ENCODE measurements at regions not wholly inside any gene's neighbourhood (a gene's known extent, or its start where the extent isn't known, plus 50 kb on each side); places are given as distances from the start of the nearest gene placed in this dataset.
A peak's percentile ranks its signal among the peaks of the same experiment; 100 is the strongest.

- peak; percentile 19 for DNase-seq (ENCODE audit: low read depth, low spot score)
Measured at GRCh38 chr5:100479079-100479688, 56.0 kb upstream of the FAM174A start.

GRCh38 chr5:100472091-100472490, 63.1 kb upstream of the FAM174A start:
- DNase-seq (ENCODE audit: low read depth, low spot score): no peak

GRCh38 chr5:100469767-100470166, 65.4 kb upstream of the FAM174A start:
- DNase-seq (ENCODE audit: low read depth, low spot score): no peak

GRCh38 chr5:100464418-100464817, 70.8 kb upstream of the FAM174A start:
- peak; percentile 88 for DNase-seq (ENCODE audit: low read depth, low spot score)

GRCh38 chr5:100456615-100457014, 78.6 kb upstream of the FAM174A start:
- no peak for DNase-seq (ENCODE audit: low read depth, low spot score)

- DNase-seq (ENCODE audit: low read depth, low spot score): no peak
Measured at GRCh38 chr5:100452126-100452525, 83.0 kb upstream of the FAM174A start.

- DNase-seq (ENCODE audit: low read depth, low spot score): peak; percentile 47
Measured at GRCh38 chr5:100448111-100448528, 87.1 kb upstream of the FAM174A start.

- DNase-seq (ENCODE audit: low read depth, low spot score): no peak
Measured at GRCh38 chr5:100446879-100447430, 88.2 kb upstream of the FAM174A start.

GRCh38 chr5:100444961-100445360, 90.2 kb upstream of the FAM174A start:
- peak; percentile 65 for DNase-seq (ENCODE audit: low read depth, low spot score)

- DNase-seq (ENCODE audit: low read depth, low spot score): no peak
Measured at GRCh38 chr5:100434815-100435214, 100.4 kb upstream of the FAM174A start.

- no peak for DNase-seq (ENCODE audit: low read depth, low spot score)
Measured at GRCh38 chr5:100432741-100433140, 102.4 kb upstream of the FAM174A start.

GRCh38 chr5:100430268-100431195, 104.6 kb upstream of the FAM174A start:
- peak; percentile 67 for DNase-seq (ENCODE audit: low read depth, low spot score)

GRCh38 chr5:100424787-100425186, 110.4 kb upstream of the FAM174A start:
- DNase-seq (ENCODE audit: low read depth, low spot score): no peak

- DNase-seq (ENCODE audit: low read depth, low spot score): no peak
Measured at GRCh38 chr5:100424017-100424416, 111.2 kb upstream of the FAM174A start.

GRCh38 chr5:100423330-100423729, 111.8 kb upstream of the FAM174A start:
- no peak for DNase-seq (ENCODE audit: low read depth, low spot score)

GRCh38 chr5:100421360-100421759, 113.8 kb upstream of the FAM174A start:
- no peak for DNase-seq (ENCODE audit: low read depth, low spot score)

GRCh38 chr5:100418231-100418630, 116.9 kb upstream of the FAM174A start:
- no peak for DNase-seq (ENCODE audit: low read depth, low spot score)

GRCh38 chr5:100409660-100410151, 125.5 kb upstream of the FAM174A start:
- no peak for DNase-seq (ENCODE audit: low read depth, low spot score)

GRCh38 chr5:100407053-100407452, 128.1 kb upstream of the FAM174A start:
- no peak for DNase-seq (ENCODE audit: low read depth, low spot score)

GRCh38 chr5:100406640-100407039, 128.5 kb upstream of the FAM174A start:
- peak; percentile 75 for DNase-seq (ENCODE audit: low read depth, low spot score)

GRCh38 chr5:100402071-100402470, 133.1 kb upstream of the FAM174A start:
- DNase-seq (ENCODE audit: low read depth, low spot score): no peak

GRCh38 chr5:100401149-100401548, 134.0 kb upstream of the FAM174A start:
- no peak for DNase-seq (ENCODE audit: low read depth, low spot score)
